NCI-H1092 (cell line): ENCODE measurements at regions not wholly inside any gene's neighbourhood (a gene's known extent, or its start where the extent isn't known, plus 50 kb on each side); places are given as distances from the start of the nearest gene placed in this dataset.

Experiments used
- DNase-seq: peaks from one replicate; lab custom pipeline; 2025; lab: John Stamatoyannopoulos, UW

- no peak for DNase-seq
Observed at GRCh38 chr6:43948527-43949485, 178.4 kb downstream of the MRPL14 start.

GRCh38 chr6:43947860-43948259 is 177.8 kb downstream of the VEGFA start:
- no peak for DNase-seq

- no peak for DNase-seq
Observed at GRCh38 chr6:43946641-43947363, 176.8 kb downstream of the VEGFA start.

- DNase-seq: no peak
Observed at GRCh38 chr6:43945768-43946080, 175.7 kb downstream of the VEGFA start.

- no peak for DNase-seq
Observed at GRCh38 chr6:43944908-43945767, 175.1 kb downstream of the VEGFA start.

- DNase-seq: no peak
Observed at GRCh38 chr6:43943781-43944250, 173.8 kb downstream of the VEGFA start.

GRCh38 chr6:43943099-43943766 is 173.2 kb downstream of the VEGFA start:
- no peak for DNase-seq

GRCh38 chr6:43942616-43943015 is 172.6 kb downstream of the VEGFA start:
- DNase-seq: no peak

GRCh38 chr6:43942011-43942442 is 172.0 kb downstream of the VEGFA start:
- no peak for DNase-seq

- DNase-seq: no peak
Observed at GRCh38 chr6:43941174-43941573, 171.2 kb downstream of the VEGFA start.

- no peak for DNase-seq
Observed at GRCh38 chr6:43940393-43941087, 170.5 kb downstream of the VEGFA start.

- DNase-seq: no peak
Observed at GRCh38 chr6:43940071-43940392, 170.0 kb downstream of the VEGFA start.

- DNase-seq: no peak
Observed at GRCh38 chr6:43939281-43940070, 169.5 kb downstream of the VEGFA start.

- no peak for DNase-seq
Observed at GRCh38 chr6:43938178-43939105, 168.4 kb downstream of the VEGFA start.

GRCh38 chr6:43937236-43938177 is 167.5 kb downstream of the VEGFA start:
- no peak for DNase-seq

GRCh38 chr6:43936476-43936875 is 166.5 kb downstream of the VEGFA start:
- no peak for DNase-seq

GRCh38 chr6:43935921-43936439 is 166.0 kb downstream of the VEGFA start:
- no peak for DNase-seq
